ENCODE measurements at regions not wholly inside any gene's neighbourhood (a gene's known extent, or its start where the extent isn't known, plus 50 kb on each side); places are given as distances from the start of the nearest gene placed in this dataset.

DNA sequence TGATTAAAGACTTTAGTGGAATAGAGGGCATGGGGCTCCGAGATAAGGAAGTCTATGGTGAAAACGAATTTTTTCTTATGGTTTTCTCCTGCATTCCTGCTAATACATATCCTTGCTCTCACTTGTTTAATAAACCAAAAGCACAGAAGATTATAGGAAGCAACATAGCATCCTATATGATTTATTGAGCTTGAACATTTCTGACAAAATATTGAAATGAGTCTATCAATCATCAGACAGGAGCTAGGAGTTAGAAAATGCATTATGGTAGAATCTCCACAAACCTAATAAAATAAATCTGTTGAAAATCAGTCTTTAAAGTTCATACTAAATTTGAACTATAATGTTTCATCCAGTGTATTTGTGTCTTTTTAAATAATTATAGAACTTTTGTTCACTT lies 554.6 kb upstream of the RGMB start:
- no peak for TF ChIP-seq CTCF (IDR thresholded peaks at IDR 0.05; ENCODE audit: low read depth, low read length, missing input control)
- no peak for TF ChIP-seq SP1 (IDR thresholded peaks at IDR 0.05)
- no peak for TF ChIP-seq REST (IDR thresholded peaks at IDR 0.05)
- TF ChIP-seq ZBTB33 (IDR thresholded peaks at IDR 0.05) = no peak
- no peak for TF ChIP-seq TAF1 (conservative IDR thresholded peaks at IDR 0.05)
- TF ChIP-seq, protein P1, sequence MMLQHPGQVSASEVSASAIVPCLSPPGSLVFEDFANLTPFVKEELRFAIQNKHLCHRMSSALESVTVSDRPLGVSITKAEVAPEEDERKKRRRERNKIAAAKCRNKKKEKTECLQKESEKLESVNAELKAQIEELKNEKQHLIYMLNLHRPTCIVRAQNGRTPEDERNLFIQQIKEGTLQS (IDR thresholded peaks at IDR 0.05) = no peak
- TF ChIP-seq GABPA (IDR thresholded peaks at IDR 0.05 in 1 of 2, conservative IDR thresholded peaks at IDR 0.05 in 1 of 2) = no peak
- no peak for TF ChIP-seq RAD21 (IDR thresholded peaks at IDR 0.05)

All from liver (tissue), 3 donors.